GM23248 (cell line): ENCODE measurements at regions not wholly inside any gene's neighbourhood (a gene's known extent, or its start where the extent isn't known, plus 50 kb on each side); places are given as distances from the start of the nearest gene placed in this dataset.

Source experiments
- EZH2 ChIP-seq: fragments of 200-600 bp; sonication (generic); IDR thresholded peaks from 2 replicates; pipeline ENCODE4 v1.6.1; 2018; ENCODE audit warnings: antibody characterized with exemption, mild to moderate bottlenecking; ENCODE audit not compliant: insufficient read depth, poor library complexity, severe bottlenecking
- EZH2phosphoT487 ChIP-seq: fragments of 200-600 bp; sonication (generic); IDR thresholded peaks from 2 replicates; pipeline ENCODE4 v1.6.1; 2018; ENCODE audit warnings: antibody characterized with exemption, moderate library complexity, mild to moderate bottlenecking, low read depth; ENCODE audit not compliant: insufficient read depth

GRCh38 chr2:176710657-176711186 is 441.5 kb downstream of the MTX2 start:
- TF ChIP-seq EZH2phosphoT487 (no peak), EZH2 (no peak)
